Astrocyte of the cerebellum (primary cell): ENCODE measurements at regions not wholly inside any gene's neighbourhood (a gene's known extent, or its start where the extent isn't known, plus 50 kb on each side); places are given as distances from the start of the nearest gene placed in this dataset.

ENCODE experiments used
- DNase-seq: peaks from one replicate; pipeline ENCODE4 v3.0.0-alpha.2; 2011; ENCODE audit warnings: low read depth
- H3K4me3 ChIP-seq: 2 replicates; pipeline ENCODE4 v1.5.1; 2011; ENCODE audit warnings: mild to moderate bottlenecking, low read depth, low read length, moderate library complexity
- CTCF ChIP-seq: IDR thresholded peaks from 2 replicates; pipeline ENCODE4 v1.5.1; 2012; ENCODE audit warnings: low read length, low read depth, moderate library complexity, mild to moderate bottlenecking; ENCODE audit errors: missing control alignments
- in situ Hi-C: cut with HindIII; loops from 2 replicates; pipeline ENCODE4 v1.10.0; 2017; ENCODE audit warnings: low sequenced_read_pairs

- H3K4me3 ChIP-seq: no peak overlapping the region
- no peak for TF ChIP-seq CTCF
- in situ Hi-C loops: no loop called here
- DNase-seq: peak; percentile 83
Observed at GRCh38 chr1:184296466-184297243, 90.2 kb upstream of the C1orf21 start.

DNA sequence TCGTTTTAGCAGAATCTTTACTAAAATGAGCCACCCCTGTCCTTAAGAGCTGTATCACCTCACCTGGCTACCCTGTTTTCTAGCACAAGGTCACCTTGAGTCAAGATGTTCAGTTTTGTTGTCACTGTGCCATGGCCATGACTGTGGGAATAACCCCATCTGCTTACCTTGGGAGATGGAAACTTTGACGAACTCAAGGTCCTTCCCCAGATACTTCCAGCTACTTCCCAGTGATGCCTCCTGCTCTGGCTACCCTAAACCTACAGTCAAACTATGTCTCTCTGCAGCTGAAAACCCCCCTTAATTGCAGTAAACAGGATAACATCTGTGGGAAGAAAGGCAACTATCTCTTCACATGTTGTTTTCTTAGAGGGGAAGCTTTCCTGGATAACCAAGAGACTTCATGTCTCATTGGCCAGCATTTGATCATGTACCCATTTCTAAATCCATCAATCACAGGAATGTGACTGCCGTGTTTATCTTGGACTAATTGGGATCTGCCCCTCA is 89.5 kb upstream of the C1orf21 start:
- no peak for DNase-seq
- no peak for TF ChIP-seq CTCF
- H3K4me3 ChIP-seq: no peak overlapping the region
- in situ Hi-C loops: no loop called here

GRCh38 chr1:184298440-184299405 is 88.1 kb upstream of the C1orf21 start:
- no peak overlapping the region for H3K4me3 ChIP-seq
- DNase-seq: no peak
- TF ChIP-seq CTCF: no peak
- in situ Hi-C loops: no loop called here

- in situ Hi-C loops: no loop called here
- no peak overlapping the region for H3K4me3 ChIP-seq
- peak; percentile 73 for DNase-seq
- no peak for TF ChIP-seq CTCF
Observed at GRCh38 chr1:184299406-184299790, 87.4 kb upstream of the C1orf21 start.

GRCh38 chr1:184299796-184300195 is 87.0 kb upstream of the C1orf21 start:
- H3K4me3 ChIP-seq: no peak overlapping the region
- in situ Hi-C loops: no loop called here
- no peak for DNase-seq
- TF ChIP-seq CTCF: no peak

GRCh38 chr1:184300446-184300845 is 86.4 kb upstream of the C1orf21 start:
- no peak for DNase-seq
- no peak for TF ChIP-seq CTCF
- in situ Hi-C loops: no loop called here
- no peak overlapping the region for H3K4me3 ChIP-seq
